ENCODE measurements at regions not wholly inside any gene's neighbourhood (a gene's known extent, or its start where the extent isn't known, plus 50 kb on each side); places are given as distances from the start of the nearest gene placed in this dataset.
A peak's percentile ranks its signal among the peaks of the same experiment; 100 is the strongest.
"Not testable (repeated sequence)": the region's sequence is repeated elsewhere in the genome, so short reads cannot be mapped to it uniquely, and the experiment has no call there.

- intact Hi-C loops (cut with DNase I), result loop anchor here (5.0 kb wide), 1 partner anchor 88 kb away; the partner anchor contains the start of gene KIF5B
- DNase-seq (ENCODE audit: low spot score), result no peak
Observed at GRCh38 chr10:32144817-32145688, 88.8 kb upstream of the KIF5B start.

GRCh38 chr10:32143302-32143847, 87.2 kb upstream of the KIF5B start:
- no peak for DNase-seq (ENCODE audit: low spot score)
- intact Hi-C loops (cut with DNase I), result loop anchor here (5.0 kb wide), 1 partner anchor 86 kb away; the partner anchor contains the start of gene KIF5B

GRCh38 chr10:32142646-32143045, 86.4 kb upstream of the KIF5B start:
- intact Hi-C loops (cut with DNase I), result loop anchor here (5.0 kb wide), 1 partner anchor 85 kb away; the partner anchor contains the start of gene KIF5B
- DNase-seq (ENCODE audit: low spot score), result no peak

- no peak for DNase-seq (ENCODE audit: low spot score)
- intact Hi-C loops (cut with DNase I), result loop anchor here (5.0 kb wide), 1 partner anchor 84 kb away; the partner anchor contains the start of gene KIF5B
Observed at GRCh38 chr10:32141018-32141807, 85.0 kb upstream of the KIF5B start.

GRCh38 chr10:32140403-32140802, 84.2 kb upstream of the KIF5B start:
- intact Hi-C loops (cut with DNase I), result loop anchor here (5.0 kb wide), 1 partner anchor 83 kb away; the partner anchor contains the start of gene KIF5B
- no peak for DNase-seq (ENCODE audit: low spot score)

- DNase-seq (ENCODE audit: low spot score), result peak; percentile 90
- intact Hi-C loops (cut with DNase I), result loop anchor here (5.0 kb wide), 1 partner anchor 82 kb away; the partner anchor contains the start of gene KIF5B
Observed at GRCh38 chr10:32139223-32140073, 83.2 kb upstream of the KIF5B start.

- intact Hi-C loops (cut with DNase I); DNase-seq (ENCODE audit: low spot score): not testable (repeated sequence)
Observed at GRCh38 chr10:32136927-32137326, 80.7 kb upstream of the KIF5B start.

DNA sequence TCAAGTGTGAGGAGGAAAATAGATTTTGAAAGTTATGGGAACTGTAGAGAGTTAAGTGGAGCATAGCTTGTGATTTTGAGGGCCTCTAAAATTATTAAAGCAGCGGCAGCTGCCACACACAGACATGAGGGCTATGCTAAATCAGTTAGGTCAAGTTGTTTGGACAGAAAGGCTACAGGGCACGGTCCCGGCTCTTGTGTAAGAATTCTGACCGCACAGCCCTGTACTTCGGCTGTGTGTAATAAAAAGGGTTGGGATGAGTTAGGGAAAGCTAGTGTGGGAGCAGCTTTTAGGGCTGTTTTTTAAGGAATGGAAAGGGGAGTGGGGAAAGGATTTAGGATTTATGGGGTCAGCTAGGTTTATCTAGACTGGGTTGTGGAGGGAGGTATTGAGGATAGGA, 79.6 kb upstream of the KIF5B start:
- intact Hi-C loops (cut with DNase I); DNase-seq (ENCODE audit: low spot score): not testable (repeated sequence)

GRCh38 chr10:32132357-32132946, 76.2 kb upstream of the KIF5B start:
- no peak for DNase-seq (ENCODE audit: low spot score)
- intact Hi-C loops (cut with DNase I), result no loop called here

DNA sequence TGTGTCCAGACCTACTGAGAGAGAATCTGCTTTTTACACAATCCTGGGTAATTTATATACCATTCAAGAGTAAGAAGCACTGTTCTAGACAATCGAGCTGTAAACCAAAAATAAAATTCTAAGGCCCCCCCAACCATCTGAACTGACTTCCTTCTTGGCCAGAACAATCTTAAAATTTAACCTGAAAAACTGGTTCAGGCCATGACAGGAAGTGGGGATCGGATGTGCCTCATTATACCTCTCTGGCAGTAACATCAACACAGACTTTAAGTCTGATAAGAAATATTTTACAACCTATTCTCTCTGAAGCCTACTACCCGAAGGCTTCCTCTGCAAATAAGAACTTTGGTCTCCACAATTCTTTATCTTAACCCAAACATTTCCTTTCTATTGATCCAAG, 75.2 kb upstream of the KIF5B start:
- intact Hi-C loops (cut with DNase I), result no loop called here
- no peak for DNase-seq (ENCODE audit: low spot score)

- intact Hi-C loops (cut with DNase I), result no loop called here
Observed at GRCh38 chr10:32130788-32131187, 74.6 kb upstream of the KIF5B start.

DNA sequence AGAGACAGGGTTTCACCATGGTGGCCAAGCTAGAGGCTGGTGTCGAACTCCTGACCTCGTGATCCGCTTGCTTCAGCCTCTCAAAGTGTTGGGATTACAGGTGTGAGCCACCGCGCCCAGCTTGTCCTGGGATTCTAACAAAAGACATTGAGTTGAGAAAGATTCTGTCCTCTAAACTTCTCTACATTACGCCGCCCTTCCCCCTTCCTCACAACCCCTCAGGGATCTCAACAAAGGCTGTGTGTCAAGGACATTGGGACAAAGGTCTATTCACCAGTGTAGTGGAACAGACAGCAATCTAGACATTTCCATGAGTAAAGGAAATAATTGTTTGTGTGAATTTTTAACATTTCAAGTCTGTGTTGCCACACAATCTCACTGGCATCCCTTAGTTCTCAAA, 68.8 kb upstream of the KIF5B start:
- intact Hi-C loops (cut with DNase I), result no loop called here
- no peak for DNase-seq (ENCODE audit: low spot score)

More at GRCh38 chr10:32130788-32131187, 74.6 kb upstream of the KIF5B start:
- DNase-seq (ENCODE audit: low spot score), result no peak

DNA sequence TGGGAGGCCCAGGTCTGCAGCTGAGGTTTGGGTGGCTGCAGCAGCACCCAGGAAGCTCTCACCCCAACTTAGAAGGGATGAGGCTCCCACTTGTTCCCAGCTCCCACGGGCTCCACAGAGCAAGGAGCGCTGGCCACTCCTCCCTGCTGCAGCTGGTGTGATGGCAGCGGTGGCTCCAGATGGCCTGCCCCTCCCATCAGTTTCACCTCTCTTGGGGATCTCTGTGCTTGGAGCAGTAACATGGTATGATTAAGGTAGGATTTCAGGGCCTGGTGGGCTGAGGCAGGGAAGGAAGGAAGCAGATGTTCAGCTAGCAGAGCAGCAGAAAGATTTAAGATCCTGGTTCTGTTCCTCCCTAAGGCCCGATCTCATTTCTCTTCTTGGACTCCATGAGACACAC, 66.8 kb upstream of the KIF5B start:
- DNase-seq (ENCODE audit: low spot score), result no peak
- intact Hi-C loops (cut with DNase I), result no loop called here

DNA sequence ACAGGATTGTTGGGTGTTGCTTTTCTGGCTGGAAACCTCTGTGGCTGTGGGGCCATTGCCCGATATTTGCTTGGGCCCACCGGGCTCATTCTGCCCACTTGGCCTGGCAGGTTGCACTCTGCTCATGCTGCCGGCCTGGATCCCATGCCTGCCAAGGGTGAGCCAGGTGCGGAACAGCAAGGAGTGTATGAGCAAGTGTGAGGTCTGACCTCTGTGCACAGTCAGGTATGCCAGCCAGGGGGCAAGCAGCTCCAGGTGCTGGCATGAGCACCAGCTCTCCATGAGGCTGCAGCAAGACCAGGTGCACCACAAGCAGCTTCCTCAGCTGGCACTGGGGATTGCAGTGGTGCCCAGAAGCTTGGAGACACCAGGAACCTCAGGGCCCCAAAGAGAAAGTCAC, 65.4 kb upstream of the KIF5B start:
- intact Hi-C loops (cut with DNase I), result no loop called here
- DNase-seq (ENCODE audit: low spot score), result no peak

- intact Hi-C loops (cut with DNase I), result no loop called here
- no peak for DNase-seq (ENCODE audit: low spot score)
Observed at GRCh38 chr10:32120147-32120546, 63.9 kb upstream of the KIF5B start.

- intact Hi-C loops (cut with DNase I), result no loop called here
- DNase-seq (ENCODE audit: low spot score), result no peak
Observed at GRCh38 chr10:32114508-32114907, 58.3 kb upstream of the KIF5B start.

GRCh38 chr10:32112055-32112454, 55.8 kb upstream of the KIF5B start:
- intact Hi-C loops (cut with DNase I), result no loop called here
- DNase-seq (ENCODE audit: low spot score), result no peak

GRCh38 chr10:32111585-32111984, 55.4 kb upstream of the KIF5B start:
- intact Hi-C loops (cut with DNase I), result no loop called here
- DNase-seq (ENCODE audit: low spot score), result no peak

DNA sequence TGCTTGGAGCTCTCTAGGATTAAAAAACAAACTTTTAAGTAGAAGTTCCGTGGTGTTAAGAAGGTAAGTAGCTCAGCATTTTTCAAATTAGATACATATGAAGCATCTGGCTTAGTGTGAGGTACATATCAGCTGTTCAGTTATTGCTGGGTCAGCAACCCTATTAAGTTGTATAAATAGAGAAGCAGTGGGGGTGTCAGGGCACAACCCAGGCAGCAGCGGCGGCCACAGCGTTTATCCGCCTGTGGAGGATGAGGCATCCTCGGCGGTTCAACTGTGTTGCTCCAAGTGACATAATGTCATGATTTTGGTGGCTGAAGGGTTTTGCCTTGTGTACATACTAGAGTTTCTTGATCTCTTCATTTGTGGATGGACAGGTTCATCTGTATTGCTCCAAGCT, 54.6 kb upstream of the KIF5B start:
- no peak for DNase-seq (ENCODE audit: low spot score)
- intact Hi-C loops (cut with DNase I), result no loop called here
